Glutamatergic neuron (in vitro differentiated cells): ENCODE measurements at regions not wholly inside any gene's neighbourhood (a gene's known extent, or its start where the extent isn't known, plus 50 kb on each side); places are given as distances from the start of the nearest gene placed in this dataset.

Source experiments
- DNase-seq: peaks from one replicate; pipeline ENCODE4 v3.0.0; 2022
- H3K27ac Mint-ChIP-seq: one replicate; pipeline ENCODE4 v1.8.0; 2020; ENCODE audit warnings: mild to moderate bottlenecking, mixed read lengths, inconsistent platforms; ENCODE audit not compliant: unreplicated experiment
- H3K27me3 Mint-ChIP-seq: one replicate; pipeline ENCODE4 v1.8.0; 2020; ENCODE audit warnings: mild to moderate bottlenecking, moderate library complexity, mixed read lengths, inconsistent platforms; ENCODE audit not compliant: unreplicated experiment
- H3K36me3 Mint-ChIP-seq: one replicate; pipeline ENCODE4 v1.8.0; 2020; ENCODE audit warnings: mild to moderate bottlenecking, mixed read lengths, inconsistent platforms; ENCODE audit not compliant: unreplicated experiment
- H3K4me1 Mint-ChIP-seq: one replicate; pipeline ENCODE4 v1.8.0; 2020; ENCODE audit warnings: mild to moderate bottlenecking, low read depth, mixed read lengths, inconsistent platforms; ENCODE audit not compliant: unreplicated experiment
- H3K4me3 Mint-ChIP-seq: one replicate; pipeline ENCODE4 v1.8.0; 2020; ENCODE audit warnings: mild to moderate bottlenecking, mixed read lengths, inconsistent platforms; ENCODE audit not compliant: unreplicated experiment
- H3K9me3 Mint-ChIP-seq: one replicate; pipeline ENCODE4 v1.8.0; 2020; ENCODE audit warnings: mild to moderate bottlenecking, moderate library complexity, mixed read lengths, inconsistent platforms; ENCODE audit not compliant: unreplicated experiment
- CTCF ChIP-seq: fragments of 200-600 bp; sonication (generic); IDR thresholded peaks from one replicate; pipeline ENCODE4 v1.5.0; 2021; ENCODE audit not compliant: partially characterized antibody, unreplicated experiment

- no peaks in the 10 kb centered on the region for H3K9me3 Mint-ChIP-seq
- no peaks in the 10 kb centered on the region for H3K4me1 Mint-ChIP-seq
- peaks cover 5% of the 10 kb centered on the region for H3K36me3 Mint-ChIP-seq
- no peak overlapping the region for H3K4me3 Mint-ChIP-seq
- no peak for DNase-seq
- TF ChIP-seq CTCF = no peak
- H3K27ac Mint-ChIP-seq = no peak overlapping the region
- no peaks in the 10 kb centered on the region for H3K27me3 Mint-ChIP-seq
Observed at GRCh38 chr4:35237924-35238323, 1006.4 kb downstream of the ARAP2 start.

- no peak overlapping the region for H3K4me3 Mint-ChIP-seq
- DNase-seq = no peak
- no peak overlapping the region for H3K27ac Mint-ChIP-seq
- no peak for TF ChIP-seq CTCF
- H3K36me3 Mint-ChIP-seq = peaks cover 5% of the 10 kb centered on the region
- H3K4me1 Mint-ChIP-seq = no peaks in the 10 kb centered on the region
- no peaks in the 10 kb centered on the region for H3K9me3 Mint-ChIP-seq
- no peaks in the 10 kb centered on the region for H3K27me3 Mint-ChIP-seq
Observed at GRCh38 chr4:35238793-35239192, 1005.5 kb downstream of the ARAP2 start.

GRCh38 chr4:35246493-35246892, 997.8 kb downstream of the ARAP2 start:
- H3K36me3 Mint-ChIP-seq = no peaks in the 10 kb centered on the region
- TF ChIP-seq CTCF = no peak
- H3K4me3 Mint-ChIP-seq = no peak overlapping the region
- H3K27ac Mint-ChIP-seq = no peak overlapping the region
- H3K4me1 Mint-ChIP-seq = no peaks in the 10 kb centered on the region
- DNase-seq = no peak
- H3K27me3 Mint-ChIP-seq = no peaks in the 10 kb centered on the region
- H3K9me3 Mint-ChIP-seq = no peaks in the 10 kb centered on the region

GRCh38 chr4:35247047-35247446, 997.3 kb downstream of the ARAP2 start:
- no peak overlapping the region for H3K27ac Mint-ChIP-seq
- DNase-seq = no peak
- H3K36me3 Mint-ChIP-seq = no peaks in the 10 kb centered on the region
- no peaks in the 10 kb centered on the region for H3K4me1 Mint-ChIP-seq
- no peak for TF ChIP-seq CTCF
- no peaks in the 10 kb centered on the region for H3K27me3 Mint-ChIP-seq
- H3K4me3 Mint-ChIP-seq = no peak overlapping the region
- no peaks in the 10 kb centered on the region for H3K9me3 Mint-ChIP-seq

GRCh38 chr4:35250331-35250730, 994.0 kb downstream of the ARAP2 start:
- no peaks in the 10 kb centered on the region for H3K27me3 Mint-ChIP-seq
- no peak for DNase-seq
- H3K9me3 Mint-ChIP-seq = no peaks in the 10 kb centered on the region
- TF ChIP-seq CTCF = no peak
- H3K36me3 Mint-ChIP-seq = no peaks in the 10 kb centered on the region
- peaks cover 3% of the 10 kb centered on the region for H3K4me1 Mint-ChIP-seq
- H3K27ac Mint-ChIP-seq = no peak overlapping the region
- H3K4me3 Mint-ChIP-seq = no peak overlapping the region
